ENCODE measurements at regions not wholly inside any gene's neighbourhood (a gene's known extent, or its start where the extent isn't known, plus 50 kb on each side); places are given as distances from the start of the nearest gene placed in this dataset.

DNA sequence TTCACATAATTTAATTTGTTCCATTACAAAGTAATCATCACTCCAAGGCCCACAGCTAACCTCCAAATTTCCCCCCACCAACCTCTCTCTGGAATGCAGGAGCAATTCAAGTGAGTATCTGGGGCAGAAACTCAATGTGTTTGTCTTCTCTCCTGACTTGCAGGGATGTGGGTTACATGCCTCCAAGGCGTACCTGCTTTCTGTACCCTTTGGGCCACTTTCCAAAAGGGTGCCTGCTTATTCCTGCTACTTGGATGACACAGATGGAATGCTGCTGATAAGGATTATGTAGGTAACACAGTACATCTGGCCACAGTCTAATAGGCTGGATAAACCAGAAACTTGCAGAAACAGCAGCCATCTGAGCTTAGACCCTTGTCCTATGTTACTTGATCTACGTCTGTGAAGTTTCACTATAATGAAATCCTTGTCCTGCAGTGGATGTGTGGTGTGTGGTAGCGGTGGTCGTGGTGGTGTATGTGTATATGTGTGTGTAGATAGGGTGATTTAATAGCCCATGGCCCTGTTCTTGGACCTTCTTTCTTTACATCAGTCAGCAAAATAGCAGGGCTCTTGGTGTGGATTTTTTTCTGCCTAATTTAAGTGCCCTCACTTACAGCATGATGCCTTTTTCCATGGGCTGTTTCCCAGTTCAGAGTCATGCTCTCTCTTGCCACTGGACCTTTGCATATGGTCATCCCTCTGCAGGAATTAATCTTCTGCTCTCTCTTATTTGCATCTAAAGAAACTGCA, 175.9 kb downstream of the ZDHHC21 start (continued):
- TF ChIP-seq, protein P1, sequence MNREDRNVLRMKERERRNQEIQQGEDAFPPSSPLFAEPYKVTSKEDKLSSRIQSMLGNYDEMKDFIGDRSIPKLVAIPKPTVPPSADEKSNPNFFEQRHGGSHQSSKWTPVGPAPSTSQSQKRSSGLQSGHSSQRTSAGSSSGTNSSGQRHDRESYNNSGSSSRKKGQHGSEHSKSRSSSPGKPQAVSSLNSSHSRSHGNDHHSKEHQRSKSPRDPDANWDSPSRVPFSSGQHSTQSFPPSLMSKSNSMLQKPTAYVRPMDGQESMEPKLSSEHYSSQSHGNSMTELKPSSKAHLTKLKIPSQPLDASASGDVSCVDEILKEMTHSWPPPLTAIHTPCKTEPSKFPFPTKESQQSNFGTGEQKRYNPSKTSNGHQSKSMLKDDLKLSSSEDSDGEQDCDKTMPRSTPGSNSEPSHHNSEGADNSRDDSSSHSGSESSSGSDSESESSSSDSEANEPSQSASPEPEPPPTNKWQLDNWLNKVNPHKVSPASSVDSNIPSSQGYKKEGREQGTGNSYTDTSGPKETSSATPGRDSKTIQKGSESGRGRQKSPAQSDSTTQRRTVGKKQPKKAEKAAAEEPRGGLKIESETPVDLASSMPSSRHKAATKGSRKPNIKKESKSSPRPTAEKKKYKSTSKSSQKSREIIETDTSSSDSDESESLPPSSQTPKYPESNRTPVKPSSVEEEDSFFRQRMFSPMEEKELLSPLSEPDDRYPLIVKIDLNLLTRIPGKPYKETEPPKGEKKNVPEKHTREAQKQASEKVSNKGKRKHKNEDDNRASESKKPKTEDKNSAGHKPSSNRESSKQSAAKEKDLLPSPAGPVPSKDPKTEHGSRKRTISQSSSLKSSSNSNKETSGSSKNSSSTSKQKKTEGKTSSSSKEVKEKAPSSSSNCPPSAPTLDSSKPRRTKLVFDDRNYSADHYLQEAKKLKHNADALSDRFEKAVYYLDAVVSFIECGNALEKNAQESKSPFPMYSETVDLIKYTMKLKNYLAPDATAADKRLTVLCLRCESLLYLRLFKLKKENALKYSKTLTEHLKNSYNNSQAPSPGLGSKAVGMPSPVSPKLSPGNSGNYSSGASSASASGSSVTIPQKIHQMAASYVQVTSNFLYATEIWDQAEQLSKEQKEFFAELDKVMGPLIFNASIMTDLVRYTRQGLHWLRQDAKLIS (CRISPR knock-in tag; IDR thresholded peaks at IDR 0.05) = no peak
- TF ChIP-seq MCM7 (IDR thresholded peaks at IDR 0.05) = no peak
- TF ChIP-seq, protein P2, sequence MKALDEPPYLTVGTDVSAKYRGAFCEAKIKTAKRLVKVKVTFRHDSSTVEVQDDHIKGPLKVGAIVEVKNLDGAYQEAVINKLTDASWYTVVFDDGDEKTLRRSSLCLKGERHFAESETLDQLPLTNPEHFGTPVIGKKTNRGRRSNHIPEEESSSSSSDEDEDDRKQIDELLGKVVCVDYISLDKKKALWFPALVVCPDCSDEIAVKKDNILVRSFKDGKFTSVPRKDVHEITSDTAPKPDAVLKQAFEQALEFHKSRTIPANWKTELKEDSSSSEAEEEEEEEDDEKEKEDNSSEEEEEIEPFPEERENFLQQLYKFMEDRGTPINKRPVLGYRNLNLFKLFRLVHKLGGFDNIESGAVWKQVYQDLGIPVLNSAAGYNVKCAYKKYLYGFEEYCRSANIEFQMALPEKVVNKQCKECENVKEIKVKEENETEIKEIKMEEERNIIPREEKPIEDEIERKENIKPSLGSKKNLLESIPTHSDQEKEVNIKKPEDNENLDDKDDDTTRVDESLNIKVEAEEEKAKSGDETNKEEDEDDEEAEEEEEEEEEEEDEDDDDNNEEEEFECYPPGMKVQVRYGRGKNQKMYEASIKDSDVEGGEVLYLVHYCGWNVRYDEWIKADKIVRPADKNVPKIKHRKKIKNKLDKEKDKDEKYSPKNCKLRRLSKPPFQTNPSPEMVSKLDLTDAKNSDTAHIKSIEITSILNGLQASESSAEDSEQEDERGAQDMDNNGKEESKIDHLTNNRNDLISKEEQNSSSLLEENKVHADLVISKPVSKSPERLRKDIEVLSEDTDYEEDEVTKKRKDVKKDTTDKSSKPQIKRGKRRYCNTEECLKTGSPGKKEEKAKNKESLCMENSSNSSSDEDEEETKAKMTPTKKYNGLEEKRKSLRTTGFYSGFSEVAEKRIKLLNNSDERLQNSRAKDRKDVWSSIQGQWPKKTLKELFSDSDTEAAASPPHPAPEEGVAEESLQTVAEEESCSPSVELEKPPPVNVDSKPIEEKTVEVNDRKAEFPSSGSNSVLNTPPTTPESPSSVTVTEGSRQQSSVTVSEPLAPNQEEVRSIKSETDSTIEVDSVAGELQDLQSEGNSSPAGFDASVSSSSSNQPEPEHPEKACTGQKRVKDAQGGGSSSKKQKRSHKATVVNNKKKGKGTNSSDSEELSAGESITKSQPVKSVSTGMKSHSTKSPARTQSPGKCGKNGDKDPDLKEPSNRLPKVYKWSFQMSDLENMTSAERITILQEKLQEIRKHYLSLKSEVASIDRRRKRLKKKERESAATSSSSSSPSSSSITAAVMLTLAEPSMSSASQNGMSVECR (CRISPR knock-in tag; IDR thresholded peaks at IDR 0.05) = no peak
- TF ChIP-seq ARID1B (IDR thresholded peaks at IDR 0.05) = 0 out of 2 replicates have a peak, but pooled peaks have one; percentile 22

Data from K562 (cell line).